Activated CD8-positive, alpha-beta T cell treated with anti-CD3 and anti-CD28 coated beads for 36 hours (primary cell): ENCODE measurements at regions not wholly inside any gene's neighbourhood (a gene's known extent, or its start where the extent isn't known, plus 50 kb on each side); places are given as distances from the start of the nearest gene placed in this dataset.

Experiments used
- ATAC-seq: fragments of 200-7000 bp; cut with Tn5 transposase; one replicate; pipeline ENCODE4 v1.10.0; 2021; ENCODE audit warnings: mild to moderate bottlenecking, moderate library complexity
- CTCF ChIA-PET: fragments of 350-600 bp; sonication (Branson Sonifier 250); formaldehyde crosslinking; loops from one replicate; lab custom pipeline; 2021; ENCODE audit warnings: antibody characterized with exemption; lab: Charles Lee
- POLR2A ChIA-PET: fragments of 350-600 bp; sonication (Branson Sonifier 250); formaldehyde crosslinking; loops from one replicate; lab custom pipeline; 2021; ENCODE audit warnings: antibody characterized with exemption; lab: Charles Lee
- DNase-seq: peaks from one replicate; pipeline ENCODE4 v3.0.0-alpha.2; 2020
- H3K27ac Mint-ChIP-seq: one replicate; pipeline ENCODE4 v1.8.0; 2021; ENCODE audit warnings: mild to moderate bottlenecking, mixed read lengths
- H3K27me3 Mint-ChIP-seq: one replicate; pipeline ENCODE4 v1.8.0; 2021; ENCODE audit warnings: mixed read lengths
- H3K36me3 Mint-ChIP-seq: one replicate; pipeline ENCODE4 v1.8.0; 2021; ENCODE audit warnings: low read depth, mixed read lengths
- H3K4me1 Mint-ChIP-seq: one replicate; pipeline ENCODE4 v1.8.0; 2021; ENCODE audit warnings: low read depth, mixed read lengths
- H3K4me3 Mint-ChIP-seq: one replicate; pipeline ENCODE4 v1.8.0; 2021; ENCODE audit warnings: mild to moderate bottlenecking, moderate library complexity, mixed read lengths
- H3K9me3 Mint-ChIP-seq: one replicate; pipeline ENCODE4 v1.8.0; 2021; ENCODE audit warnings: mixed read lengths
- CTCF ChIP-seq: fragments of 200-600 bp; IDR thresholded peaks from one replicate; pipeline ENCODE4 v1.8.0; 2022; ENCODE audit warnings: antibody characterized with exemption, mild to moderate bottlenecking
- intact Hi-C: fragments of 100-400 bp; cut with micrococcal nuclease; formaldehyde crosslinking; loops from one replicate; pipeline ENCODE4 v1.10.0; 2022

- Mint-ChIP-seq H3K36me3 (no peaks in the 10 kb centered on the region), H3K4me1 (no peaks in the 10 kb centered on the region), H3K27me3 (no peaks in the 10 kb centered on the region), H3K4me3 (no peak overlapping the region), H3K9me3 (peaks cover 4% of the 10 kb centered on the region), H3K27ac (no peak overlapping the region)
- CTCF ChIA-PET, result no interaction called here
- TF ChIP-seq CTCF, result no peak
- POLR2A ChIA-PET, result no interaction called here
- intact Hi-C loops, result no loop called here
- no peak for ATAC-seq
- DNase-seq, result no peak
Observed at GRCh38 chr6:19538096-19538495, 299.1 kb upstream of the ID4 start.

GRCh38 chr6:19547507-19547906 is 289.7 kb upstream of the ID4 start:
- no peak for TF ChIP-seq CTCF
- ChIA-PET POLR2A (no interaction called here), CTCF (no interaction called here)
- Mint-ChIP-seq H3K4me3 (no peak overlapping the region), H3K27ac (no peak overlapping the region), H3K9me3 (peaks cover under 1% of the 10 kb centered on the region), H3K36me3 (no peaks in the 10 kb centered on the region), H3K27me3 (no peaks in the 10 kb centered on the region), H3K4me1 (no peaks in the 10 kb centered on the region)
- DNase-seq (no peak), ATAC-seq (no peak)
- intact Hi-C loops, result no loop called here

- POLR2A ChIA-PET, result no interaction called here
- H3K27me3 Mint-ChIP-seq, result no peaks in the 10 kb centered on the region
- H3K4me1 Mint-ChIP-seq, result no peaks in the 10 kb centered on the region
- ATAC-seq (no peak), DNase-seq (no peak)
- no peak for TF ChIP-seq CTCF
- no peak overlapping the region for H3K4me3 Mint-ChIP-seq
- H3K36me3 Mint-ChIP-seq, result no peaks in the 10 kb centered on the region
- peaks cover 5% of the 10 kb centered on the region for H3K9me3 Mint-ChIP-seq
- no peak overlapping the region for H3K27ac Mint-ChIP-seq
- CTCF ChIA-PET, result no interaction called here
- intact Hi-C loops, result no loop called here
Observed at GRCh38 chr6:19549109-19549508, 288.1 kb upstream of the ID4 start.

GRCh38 chr6:19550380-19550779 is 286.8 kb upstream of the ID4 start:
- no peak for TF ChIP-seq CTCF
- H3K9me3 Mint-ChIP-seq, result peaks cover 5% of the 10 kb centered on the region
- ChIA-PET CTCF (no interaction called here), POLR2A (no interaction called here)
- intact Hi-C loops, result no loop called here
- no peaks in the 10 kb centered on the region for H3K4me1 Mint-ChIP-seq
- H3K27ac Mint-ChIP-seq, result no peak overlapping the region
- no peak for DNase-seq
- no peaks in the 10 kb centered on the region for H3K27me3 Mint-ChIP-seq
- H3K36me3 Mint-ChIP-seq, result no peaks in the 10 kb centered on the region
- no peak for ATAC-seq
- H3K4me3 Mint-ChIP-seq, result no peak overlapping the region

GRCh38 chr6:19551611-19552010 is 285.6 kb upstream of the ID4 start:
- ATAC-seq, result no peak
- intact Hi-C loops, result no loop called here
- H3K9me3 Mint-ChIP-seq, result peaks cover 5% of the 10 kb centered on the region
- ChIA-PET POLR2A (no interaction called here), CTCF (no interaction called here)
- H3K4me3 Mint-ChIP-seq, result no peak overlapping the region
- DNase-seq, result no peak
- no peak overlapping the region for H3K27ac Mint-ChIP-seq
- H3K27me3 Mint-ChIP-seq, result no peaks in the 10 kb centered on the region
- H3K36me3 Mint-ChIP-seq, result no peaks in the 10 kb centered on the region
- H3K4me1 Mint-ChIP-seq, result no peaks in the 10 kb centered on the region
- no peak for TF ChIP-seq CTCF
